ENCODE measurements at regions not wholly inside any gene's neighbourhood (a gene's known extent, or its start where the extent isn't known, plus 50 kb on each side); places are given as distances from the start of the nearest gene placed in this dataset.

DNA sequence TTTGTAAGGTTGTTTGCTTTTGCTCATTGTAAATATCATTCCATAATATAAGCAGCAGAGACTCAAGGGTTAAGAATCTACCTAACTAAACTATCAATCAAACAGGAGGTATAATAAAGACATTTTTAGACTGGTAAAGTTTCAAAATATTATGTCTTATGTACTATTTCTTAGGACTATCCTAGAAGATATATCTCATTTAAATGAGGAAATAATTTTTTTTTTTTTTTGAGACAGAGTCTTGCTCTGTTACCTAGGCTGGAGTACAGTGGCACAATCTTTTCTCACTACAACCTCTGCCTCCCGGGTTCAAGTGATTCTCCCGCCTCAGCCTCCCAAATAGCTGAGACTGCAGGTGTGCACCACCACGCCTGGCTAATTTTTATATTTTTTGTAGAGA lies 80.9 kb upstream of the PARD3 start:
- TF ChIP-seq EZH2 (conservative IDR thresholded peaks at IDR 0.05; ENCODE audit: low read depth, low read length) (no peak), ARHGAP35 (CRISPR knock-in tag; IDR thresholded peaks at IDR 0.05; ENCODE audit: borderline replicate concordance) (no peak), IRX3 (CRISPR knock-in tag; IDR thresholded peaks at IDR 0.05; ENCODE audit: borderline replicate concordance, low read depth) (no peak), ZBTB21 (CRISPR knock-in tag; IDR thresholded peaks at IDR 0.05) (no peak), EHMT2 (IDR thresholded peaks at IDR 0.05; ENCODE audit: borderline replicate concordance, low read depth, low read length) (no peak), ZMYM4 (CRISPR knock-in tag; IDR thresholded peaks at IDR 0.05) (no peak), HNRNPK (IDR thresholded peaks at IDR 0.05; ENCODE audit: low read depth, low read length, poor library complexity, severe bottlenecking) (no peak), ZNF430 (CRISPR knock-in tag; IDR thresholded peaks at IDR 0.05) (no peak), ARID2 (CRISPR knock-in tag; IDR thresholded peaks at IDR 0.05; ENCODE audit: borderline replicate concordance) (no peak), PITX1 (CRISPR knock-in tag; IDR thresholded peaks at IDR 0.05) (no peak)
- TF ChIP-seq, protein P1, sequence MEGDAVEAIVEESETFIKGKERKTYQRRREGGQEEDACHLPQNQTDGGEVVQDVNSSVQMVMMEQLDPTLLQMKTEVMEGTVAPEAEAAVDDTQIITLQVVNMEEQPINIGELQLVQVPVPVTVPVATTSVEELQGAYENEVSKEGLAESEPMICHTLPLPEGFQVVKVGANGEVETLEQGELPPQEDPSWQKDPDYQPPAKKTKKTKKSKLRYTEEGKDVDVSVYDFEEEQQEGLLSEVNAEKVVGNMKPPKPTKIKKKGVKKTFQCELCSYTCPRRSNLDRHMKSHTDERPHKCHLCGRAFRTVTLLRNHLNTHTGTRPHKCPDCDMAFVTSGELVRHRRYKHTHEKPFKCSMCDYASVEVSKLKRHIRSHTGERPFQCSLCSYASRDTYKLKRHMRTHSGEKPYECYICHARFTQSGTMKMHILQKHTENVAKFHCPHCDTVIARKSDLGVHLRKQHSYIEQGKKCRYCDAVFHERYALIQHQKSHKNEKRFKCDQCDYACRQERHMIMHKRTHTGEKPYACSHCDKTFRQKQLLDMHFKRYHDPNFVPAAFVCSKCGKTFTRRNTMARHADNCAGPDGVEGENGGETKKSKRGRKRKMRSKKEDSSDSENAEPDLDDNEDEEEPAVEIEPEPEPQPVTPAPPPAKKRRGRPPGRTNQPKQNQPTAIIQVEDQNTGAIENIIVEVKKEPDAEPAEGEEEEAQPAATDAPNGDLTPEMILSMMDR (CRISPR knock-in tag; IDR thresholded peaks at IDR 0.05), result no peak
- TF ChIP-seq, protein P2, sequence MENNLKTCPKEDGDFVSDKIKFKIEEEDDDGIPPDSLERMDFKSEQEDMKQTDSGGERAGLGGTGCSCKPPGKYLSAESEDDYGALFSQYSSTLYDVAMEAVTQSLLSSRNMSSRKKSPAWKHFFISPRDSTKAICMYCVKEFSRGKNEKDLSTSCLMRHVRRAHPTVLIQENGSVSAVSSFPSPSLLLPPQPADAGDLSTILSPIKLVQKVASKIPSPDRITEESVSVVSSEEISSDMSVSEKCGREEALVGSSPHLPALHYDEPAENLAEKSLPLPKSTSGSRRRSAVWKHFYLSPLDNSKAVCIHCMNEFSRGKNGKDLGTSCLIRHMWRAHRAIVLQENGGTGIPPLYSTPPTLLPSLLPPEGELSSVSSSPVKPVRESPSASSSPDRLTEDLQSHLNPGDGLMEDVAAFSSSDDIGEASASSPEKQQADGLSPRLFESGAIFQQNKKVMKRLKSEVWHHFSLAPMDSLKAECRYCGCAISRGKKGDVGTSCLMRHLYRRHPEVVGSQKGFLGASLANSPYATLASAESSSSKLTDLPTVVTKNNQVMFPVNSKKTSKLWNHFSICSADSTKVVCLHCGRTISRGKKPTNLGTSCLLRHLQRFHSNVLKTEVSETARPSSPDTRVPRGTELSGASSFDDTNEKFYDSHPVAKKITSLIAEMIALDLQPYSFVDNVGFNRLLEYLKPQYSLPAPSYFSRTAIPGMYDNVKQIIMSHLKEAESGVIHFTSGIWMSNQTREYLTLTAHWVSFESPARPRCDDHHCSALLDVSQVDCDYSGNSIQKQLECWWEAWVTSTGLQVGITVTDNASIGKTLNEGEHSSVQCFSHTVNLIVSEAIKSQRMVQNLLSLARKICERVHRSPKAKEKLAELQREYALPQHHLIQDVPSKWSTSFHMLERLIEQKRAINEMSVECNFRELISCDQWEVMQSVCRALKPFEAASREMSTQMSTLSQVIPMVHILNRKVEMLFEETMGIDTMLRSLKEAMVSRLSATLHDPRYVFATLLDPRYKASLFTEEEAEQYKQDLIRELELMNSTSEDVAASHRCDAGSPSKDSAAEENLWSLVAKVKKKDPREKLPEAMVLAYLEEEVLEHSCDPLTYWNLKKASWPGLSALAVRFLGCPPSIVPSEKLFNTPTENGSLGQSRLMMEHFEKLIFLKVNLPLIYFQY (CRISPR knock-in tag; IDR thresholded peaks at IDR 0.05; ENCODE audit: borderline replicate concordance), result no peak
- TF ChIP-seq, protein P3, sequence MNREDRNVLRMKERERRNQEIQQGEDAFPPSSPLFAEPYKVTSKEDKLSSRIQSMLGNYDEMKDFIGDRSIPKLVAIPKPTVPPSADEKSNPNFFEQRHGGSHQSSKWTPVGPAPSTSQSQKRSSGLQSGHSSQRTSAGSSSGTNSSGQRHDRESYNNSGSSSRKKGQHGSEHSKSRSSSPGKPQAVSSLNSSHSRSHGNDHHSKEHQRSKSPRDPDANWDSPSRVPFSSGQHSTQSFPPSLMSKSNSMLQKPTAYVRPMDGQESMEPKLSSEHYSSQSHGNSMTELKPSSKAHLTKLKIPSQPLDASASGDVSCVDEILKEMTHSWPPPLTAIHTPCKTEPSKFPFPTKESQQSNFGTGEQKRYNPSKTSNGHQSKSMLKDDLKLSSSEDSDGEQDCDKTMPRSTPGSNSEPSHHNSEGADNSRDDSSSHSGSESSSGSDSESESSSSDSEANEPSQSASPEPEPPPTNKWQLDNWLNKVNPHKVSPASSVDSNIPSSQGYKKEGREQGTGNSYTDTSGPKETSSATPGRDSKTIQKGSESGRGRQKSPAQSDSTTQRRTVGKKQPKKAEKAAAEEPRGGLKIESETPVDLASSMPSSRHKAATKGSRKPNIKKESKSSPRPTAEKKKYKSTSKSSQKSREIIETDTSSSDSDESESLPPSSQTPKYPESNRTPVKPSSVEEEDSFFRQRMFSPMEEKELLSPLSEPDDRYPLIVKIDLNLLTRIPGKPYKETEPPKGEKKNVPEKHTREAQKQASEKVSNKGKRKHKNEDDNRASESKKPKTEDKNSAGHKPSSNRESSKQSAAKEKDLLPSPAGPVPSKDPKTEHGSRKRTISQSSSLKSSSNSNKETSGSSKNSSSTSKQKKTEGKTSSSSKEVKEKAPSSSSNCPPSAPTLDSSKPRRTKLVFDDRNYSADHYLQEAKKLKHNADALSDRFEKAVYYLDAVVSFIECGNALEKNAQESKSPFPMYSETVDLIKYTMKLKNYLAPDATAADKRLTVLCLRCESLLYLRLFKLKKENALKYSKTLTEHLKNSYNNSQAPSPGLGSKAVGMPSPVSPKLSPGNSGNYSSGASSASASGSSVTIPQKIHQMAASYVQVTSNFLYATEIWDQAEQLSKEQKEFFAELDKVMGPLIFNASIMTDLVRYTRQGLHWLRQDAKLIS (CRISPR knock-in tag; IDR thresholded peaks at IDR 0.05), result no peak
